Neural progenitor cell (in vitro differentiated cells): ENCODE measurements at regions not wholly inside any gene's neighbourhood (a gene's known extent, or its start where the extent isn't known, plus 50 kb on each side); places are given as distances from the start of the nearest gene placed in this dataset.
"Not testable (repeated sequence)": the region's sequence is repeated elsewhere in the genome, so short reads cannot be mapped to it uniquely, and the experiment has no call there.

Experiments
- DNase-seq: peaks from one replicate; pipeline ENCODE4 v3.0.0-alpha.2; 2016; ENCODE audit warnings: low spot score
- H2AFZ ChIP-seq: fragments of 200-600 bp; sonication (generic); replicated peaks from 2 replicates; pipeline ENCODE4 v1.6.1; 2016; ENCODE audit warnings: antibody characterized with exemption
- H3F3A ChIP-seq: fragments of 200-600 bp; sonication (generic); 2 replicates; pipeline ENCODE4 v1.6.1; 2016; ENCODE audit warnings: antibody characterized with exemption, low read depth
- H3K27ac ChIP-seq: fragments of 200-600 bp; sonication (generic); 2 replicates; pipeline ENCODE4 v1.5.1; 2016; ENCODE audit warnings: mild to moderate bottlenecking
- H3K27me3 ChIP-seq: fragments of 200-600 bp; sonication (generic); 2 replicates; pipeline ENCODE4 v1.6.1; 2016; ENCODE audit warnings: mild to moderate bottlenecking, moderate library complexity
- H3K36me3 ChIP-seq: fragments of 200-600 bp; sonication (generic); 2 replicates; pipeline ENCODE4 v1.5.1; 2016
- H3K4me1 ChIP-seq: fragments of 200-600 bp; sonication (generic); 2 replicates; pipeline ENCODE4 v1.6.1; 2016; ENCODE audit warnings: mixed run types
- H3K4me2 ChIP-seq: fragments of 200-600 bp; sonication (generic); 2 replicates; pipeline ENCODE4 v1.6.1; 2016
- H3K4me3 ChIP-seq: fragments of 200-600 bp; sonication (generic); 2 replicates; pipeline ENCODE4 v1.5.1; 2016
- H3K79me2 ChIP-seq: fragments of 200-600 bp; sonication (generic); 2 replicates; pipeline ENCODE4 v1.6.1; 2016; ENCODE audit warnings: low read depth
- H3K9ac ChIP-seq: fragments of 200-600 bp; sonication (generic); 2 replicates; pipeline ENCODE4 v1.6.1; 2016
- H3K9me3 ChIP-seq: fragments of 200-600 bp; sonication (generic); 2 replicates; pipeline ENCODE4 v1.5.1; 2016; ENCODE audit warnings: low read depth
- H4K20me1 ChIP-seq: fragments of 200-600 bp; sonication (generic); 2 replicates; pipeline ENCODE4 v1.6.1; 2016; ENCODE audit warnings: low read depth
- H3K27ac Mint-ChIP-seq: 3 replicates; pipeline ENCODE4 v1.8.0; 2021; ENCODE audit warnings: mixed read lengths
- H3K27me3 Mint-ChIP-seq: 2 replicates; pipeline ENCODE4 v1.8.0; 2022; ENCODE audit warnings: low read depth, mild to moderate bottlenecking, inconsistent platforms, moderate library complexity, mixed read lengths; ENCODE audit not compliant: insufficient read depth
- H3K36me3 Mint-ChIP-seq: 3 replicates; pipeline ENCODE4 v1.8.0; 2021; ENCODE audit warnings: mixed read lengths
- H3K4me1 Mint-ChIP-seq: 3 replicates; pipeline ENCODE4 v1.8.0; 2021; ENCODE audit warnings: mixed read lengths
- H3K4me3 Mint-ChIP-seq: 3 replicates; pipeline ENCODE4 v1.8.0; 2021; ENCODE audit warnings: mild to moderate bottlenecking, moderate library complexity, mixed read lengths
- H3K9me3 Mint-ChIP-seq: 3 replicates; pipeline ENCODE4 v1.8.0; 2020; ENCODE audit warnings: mixed read lengths
- EZH2 ChIP-seq: fragments of 200-600 bp; sonication (generic); IDR thresholded peaks from 2 replicates; pipeline ENCODE4 v1.6.1; 2017; ENCODE audit warnings: antibody characterized with exemption, mild to moderate bottlenecking, moderate library complexity
- EZH2phosphoT487 ChIP-seq: fragments of 200-600 bp; sonication (generic); IDR thresholded peaks from 2 replicates; pipeline ENCODE4 v1.6.1; 2017; ENCODE audit warnings: antibody characterized with exemption
- TF ChIP-seq, protein P1 (sequence below): fragments of 200-600 bp; sonication (generic); IDR thresholded peaks from 2 replicates; pipeline ENCODE4 v1.5.1; 2017; ENCODE audit warnings: antibody characterized with exemption, mild to moderate bottlenecking

DNA sequence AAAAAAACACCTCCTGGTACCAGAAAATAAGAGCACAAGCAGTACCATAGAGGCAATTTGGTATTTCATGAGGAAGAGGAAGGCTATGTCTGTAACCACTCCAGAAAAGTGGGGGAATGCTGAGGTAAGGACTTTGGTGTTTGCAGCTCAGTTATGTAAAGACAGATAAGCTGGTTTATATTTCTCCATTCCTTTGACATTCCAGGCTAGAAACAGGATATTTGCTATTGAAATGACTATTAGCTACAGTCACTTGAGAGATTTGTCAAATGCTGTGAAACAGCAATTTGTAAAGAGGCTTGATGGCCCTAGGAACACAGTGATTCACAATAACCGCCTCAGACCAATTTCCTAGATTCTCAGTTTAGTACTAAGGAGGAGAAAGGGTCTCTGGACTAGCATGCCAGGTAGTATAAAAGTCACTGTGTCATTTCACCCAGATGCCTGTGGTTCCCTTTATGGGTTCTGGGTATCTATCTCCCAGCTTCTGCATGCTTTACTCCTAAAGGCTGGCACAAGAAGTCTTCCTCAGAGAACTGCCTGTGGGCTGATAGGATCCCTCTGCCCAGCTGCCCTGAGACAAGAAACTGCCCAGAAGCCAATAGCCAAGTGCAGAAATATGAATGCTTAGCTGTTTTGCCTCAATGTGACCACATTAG is 80.5 kb downstream of the VCAM1 start:
- Mint-ChIP-seq H3K9me3 (peaks cover 5% of the 10 kb centered on the region), H3K36me3 (no peaks in the 10 kb centered on the region)

DNA sequence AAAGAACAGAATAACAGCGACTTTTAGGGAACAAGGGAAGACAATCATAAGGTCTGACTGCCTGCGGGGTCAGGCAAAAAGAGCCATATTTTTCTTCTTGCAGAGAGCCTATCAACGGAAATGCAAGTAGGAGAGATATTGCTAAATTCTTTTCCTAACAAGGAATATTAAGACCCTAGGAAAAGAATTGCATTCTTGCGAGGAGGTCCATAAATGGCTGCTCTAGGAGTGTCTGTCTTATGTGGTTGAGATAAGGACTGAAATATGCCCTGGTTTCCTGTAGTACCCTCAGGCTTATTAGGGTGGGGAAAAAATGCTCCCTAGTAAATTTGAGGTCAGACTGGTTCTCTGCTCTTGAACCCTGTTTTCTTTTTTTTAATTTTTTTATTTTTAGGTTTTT is 81.7 kb downstream of the VCAM1 start:
- H3K9me3 ChIP-seq, H3K36me3 ChIP-seq, H3F3A ChIP-seq, H3K79me2 ChIP-seq, H3K36me3 Mint-ChIP-seq, H3K27me3 Mint-ChIP-seq, H3K9ac ChIP-seq, H3K27me3 ChIP-seq, H3K4me1 Mint-ChIP-seq, H4K20me1 ChIP-seq, DNase-seq, H3K4me3 Mint-ChIP-seq, H3K4me1 ChIP-seq, H2AFZ ChIP-seq, H3K27ac Mint-ChIP-seq, H3K27ac ChIP-seq, H3K4me3 ChIP-seq, H3K4me2 ChIP-seq, H3K9me3 Mint-ChIP-seq: not testable (repeated sequence)

More for the DNA sequence above, 80.5 kb downstream of the VCAM1 start:
- Mint-ChIP-seq H3K4me1 (peaks cover 4% of the 10 kb centered on the region), H3K27ac (no peak overlapping the region), H3K27me3 (peaks cover 3% of the 10 kb centered on the region), H3K4me3 (no peak overlapping the region)
- no peaks in the 10 kb centered on the region for H3K9me3 ChIP-seq
- H3K36me3 ChIP-seq: no peaks in the 10 kb centered on the region
- no peak for DNase-seq
- H3K4me2 ChIP-seq: no peak overlapping the region
- no peak overlapping the region for H3K27ac ChIP-seq
- no peaks in the 10 kb centered on the region for H3F3A ChIP-seq
- no peaks in the 10 kb centered on the region for H3K4me1 ChIP-seq
- H4K20me1 ChIP-seq: no peaks in the 10 kb centered on the region
- H3K4me3 ChIP-seq: no peak overlapping the region
- H3K9ac ChIP-seq: no peak overlapping the region
- TF ChIP-seq EZH2 (no peak), EZH2phosphoT487 (no peak)
- no peaks in the 10 kb centered on the region for H3K27me3 ChIP-seq
- H3K79me2 ChIP-seq: no peaks in the 10 kb centered on the region
- no peak overlapping the region for H2AFZ ChIP-seq

DNA sequence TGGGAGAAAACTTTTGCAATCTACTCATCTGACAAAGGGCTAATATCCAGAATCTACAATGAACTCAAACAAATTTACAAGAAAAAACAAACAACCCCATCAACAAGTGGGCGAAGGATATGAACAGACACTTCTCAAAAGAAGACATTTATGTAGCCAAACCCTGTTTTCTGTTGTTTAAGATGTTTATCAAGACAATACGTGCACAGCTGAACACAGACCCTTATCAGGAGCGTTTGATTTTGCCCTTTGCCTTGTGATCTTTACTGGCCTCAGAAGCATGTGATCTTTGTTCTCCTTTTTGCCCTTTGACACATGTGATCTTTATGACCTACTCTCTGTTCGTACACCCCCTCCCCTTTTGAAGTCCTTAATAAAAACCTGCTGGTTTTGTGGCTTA is 83.7 kb downstream of the VCAM1 start:
- not testable (repeated sequence) for H3K36me3 Mint-ChIP-seq, H3K79me2 ChIP-seq, H3K4me2 ChIP-seq, H2AFZ ChIP-seq, H3K4me1 ChIP-seq, H4K20me1 ChIP-seq, H3K27ac Mint-ChIP-seq, H3K9me3 Mint-ChIP-seq, H3K4me3 ChIP-seq, H3K9ac ChIP-seq, H3K36me3 ChIP-seq, H3K9me3 ChIP-seq, H3F3A ChIP-seq, DNase-seq, H3K27me3 ChIP-seq, H3K27ac ChIP-seq, H3K4me1 Mint-ChIP-seq, H3K27me3 Mint-ChIP-seq, H3K4me3 Mint-ChIP-seq

DNA sequence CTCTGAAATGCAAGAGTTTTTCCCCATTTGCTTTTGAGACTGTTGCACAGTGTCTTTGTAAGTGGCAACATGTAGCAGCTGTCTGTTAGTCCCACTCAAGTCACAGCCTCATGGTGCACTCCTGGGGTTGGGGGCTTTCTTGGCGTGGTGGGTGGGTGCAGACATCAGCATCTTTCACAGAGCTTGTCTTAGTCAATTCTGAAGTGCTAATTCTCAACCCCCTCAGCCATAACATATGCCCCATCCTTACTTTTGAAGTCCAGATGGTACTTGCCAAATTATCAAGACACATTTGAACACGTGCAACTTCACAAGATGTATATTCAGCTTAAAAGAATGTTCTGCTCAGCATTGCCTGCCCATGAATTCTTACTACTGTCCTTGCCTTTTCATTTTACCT is 87.1 kb downstream of the VCAM1 start:
- H3K4me2 ChIP-seq: no peak overlapping the region
- no peaks in the 10 kb centered on the region for H3K36me3 ChIP-seq
- H3K9me3 ChIP-seq: no peaks in the 10 kb centered on the region
- H3K79me2 ChIP-seq: no peaks in the 10 kb centered on the region
- Mint-ChIP-seq H3K36me3 (no peaks in the 10 kb centered on the region), H3K27ac (no peak overlapping the region), H3K27me3 (peaks cover 3% of the 10 kb centered on the region), H3K4me3 (no peak overlapping the region), H3K4me1 (no peaks in the 10 kb centered on the region), H3K9me3 (peaks cover 2% of the 10 kb centered on the region)
- H3K4me1 ChIP-seq: no peaks in the 10 kb centered on the region
- DNase-seq: no peak
- H3K27me3 ChIP-seq: no peaks in the 10 kb centered on the region
- no peak overlapping the region for H3K27ac ChIP-seq
- H3K9ac ChIP-seq: no peak overlapping the region
- H3F3A ChIP-seq: no peaks in the 10 kb centered on the region
- no peak overlapping the region for H2AFZ ChIP-seq
- H4K20me1 ChIP-seq: no peaks in the 10 kb centered on the region
- no peak for TF ChIP-seq EZH2
- TF ChIP-seq, protein P1, sequence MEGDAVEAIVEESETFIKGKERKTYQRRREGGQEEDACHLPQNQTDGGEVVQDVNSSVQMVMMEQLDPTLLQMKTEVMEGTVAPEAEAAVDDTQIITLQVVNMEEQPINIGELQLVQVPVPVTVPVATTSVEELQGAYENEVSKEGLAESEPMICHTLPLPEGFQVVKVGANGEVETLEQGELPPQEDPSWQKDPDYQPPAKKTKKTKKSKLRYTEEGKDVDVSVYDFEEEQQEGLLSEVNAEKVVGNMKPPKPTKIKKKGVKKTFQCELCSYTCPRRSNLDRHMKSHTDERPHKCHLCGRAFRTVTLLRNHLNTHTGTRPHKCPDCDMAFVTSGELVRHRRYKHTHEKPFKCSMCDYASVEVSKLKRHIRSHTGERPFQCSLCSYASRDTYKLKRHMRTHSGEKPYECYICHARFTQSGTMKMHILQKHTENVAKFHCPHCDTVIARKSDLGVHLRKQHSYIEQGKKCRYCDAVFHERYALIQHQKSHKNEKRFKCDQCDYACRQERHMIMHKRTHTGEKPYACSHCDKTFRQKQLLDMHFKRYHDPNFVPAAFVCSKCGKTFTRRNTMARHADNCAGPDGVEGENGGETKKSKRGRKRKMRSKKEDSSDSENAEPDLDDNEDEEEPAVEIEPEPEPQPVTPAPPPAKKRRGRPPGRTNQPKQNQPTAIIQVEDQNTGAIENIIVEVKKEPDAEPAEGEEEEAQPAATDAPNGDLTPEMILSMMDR: no peak
- no peak for TF ChIP-seq EZH2phosphoT487
- H3K4me3 ChIP-seq: no peak overlapping the region

DNA sequence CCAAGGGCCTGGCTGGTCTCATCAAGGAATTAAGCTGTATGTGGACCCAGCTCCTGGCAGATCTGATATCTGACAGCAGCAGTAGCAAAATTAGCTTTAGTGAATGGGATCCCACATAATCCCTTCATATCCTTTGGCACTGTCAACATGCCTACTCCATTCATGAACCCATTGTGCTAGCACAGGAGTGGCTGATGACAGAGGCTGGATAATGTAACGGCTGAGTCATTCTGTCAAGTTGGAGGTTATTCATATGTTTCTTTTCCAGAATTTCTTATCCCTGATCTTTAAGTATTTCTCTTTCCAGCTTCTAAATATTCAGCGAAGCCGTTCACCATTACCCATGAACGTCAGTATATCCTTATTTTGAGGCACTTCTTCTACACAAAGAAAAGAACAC is 84.3 kb downstream of the EXTL2 start:
- H3K27me3 ChIP-seq: no peaks in the 10 kb centered on the region
- Mint-ChIP-seq H3K4me3 (no peak overlapping the region), H3K36me3 (no peaks in the 10 kb centered on the region), H3K9me3 (no peaks in the 10 kb centered on the region), H3K27me3 (no peaks in the 10 kb centered on the region), H3K27ac (no peak overlapping the region), H3K4me1 (peaks cover 2% of the 10 kb centered on the region)
- no peak for DNase-seq
- H3K9me3 ChIP-seq: no peaks in the 10 kb centered on the region
- H3K4me1 ChIP-seq: no peaks in the 10 kb centered on the region
- H3K27ac ChIP-seq: no peak overlapping the region
- H2AFZ ChIP-seq: no peak overlapping the region
- no peaks in the 10 kb centered on the region for H4K20me1 ChIP-seq
- H3K4me2 ChIP-seq: no peak overlapping the region
- TF ChIP-seq EZH2 (no peak), EZH2phosphoT487 (no peak)
- TF ChIP-seq, protein P1: no peak
- H3F3A ChIP-seq: no peaks in the 10 kb centered on the region
- no peak overlapping the region for H3K9ac ChIP-seq
- no peaks in the 10 kb centered on the region for H3K36me3 ChIP-seq
- H3K79me2 ChIP-seq: no peaks in the 10 kb centered on the region
- no peak overlapping the region for H3K4me3 ChIP-seq
